ENCODE measurements at regions not wholly inside any gene's neighbourhood (a gene's known extent, or its start where the extent isn't known, plus 50 kb on each side); places are given as distances from the start of the nearest gene placed in this dataset.

DNA sequence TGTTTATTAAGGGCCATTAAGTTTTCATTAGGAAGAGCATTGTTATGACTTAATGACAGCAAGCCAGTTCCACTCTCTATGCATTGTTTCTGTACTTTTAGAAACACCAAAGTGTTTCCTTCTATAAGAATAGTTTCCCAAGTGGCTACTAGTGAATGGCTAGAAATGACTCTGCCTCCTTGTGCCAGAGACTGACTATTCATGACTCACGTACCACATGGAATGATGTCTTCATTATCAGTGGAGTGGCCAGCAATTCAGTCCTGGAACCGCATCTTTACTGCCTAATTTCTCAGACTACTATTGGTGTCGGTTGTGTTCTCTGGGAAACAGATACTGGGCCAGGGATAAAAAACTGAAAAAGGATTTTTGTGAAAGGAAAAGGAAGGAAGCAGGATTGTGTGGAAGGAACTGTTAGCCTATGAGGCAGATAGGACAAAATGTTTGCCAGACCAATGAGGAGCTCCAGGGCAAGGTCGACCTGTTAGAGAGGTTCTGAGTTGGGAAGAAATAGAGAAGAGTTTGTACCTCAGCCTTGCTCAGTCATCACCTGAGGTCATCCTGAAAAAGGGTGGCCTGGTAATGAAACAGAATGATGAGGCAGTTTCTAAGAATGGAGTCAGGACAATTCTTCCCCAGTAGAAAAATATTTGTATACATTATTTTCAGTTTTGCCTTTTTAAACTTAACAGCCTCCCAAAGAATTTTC lies 218.6 kb downstream of the SPCS3 start:
- TF ChIP-seq, protein P1, sequence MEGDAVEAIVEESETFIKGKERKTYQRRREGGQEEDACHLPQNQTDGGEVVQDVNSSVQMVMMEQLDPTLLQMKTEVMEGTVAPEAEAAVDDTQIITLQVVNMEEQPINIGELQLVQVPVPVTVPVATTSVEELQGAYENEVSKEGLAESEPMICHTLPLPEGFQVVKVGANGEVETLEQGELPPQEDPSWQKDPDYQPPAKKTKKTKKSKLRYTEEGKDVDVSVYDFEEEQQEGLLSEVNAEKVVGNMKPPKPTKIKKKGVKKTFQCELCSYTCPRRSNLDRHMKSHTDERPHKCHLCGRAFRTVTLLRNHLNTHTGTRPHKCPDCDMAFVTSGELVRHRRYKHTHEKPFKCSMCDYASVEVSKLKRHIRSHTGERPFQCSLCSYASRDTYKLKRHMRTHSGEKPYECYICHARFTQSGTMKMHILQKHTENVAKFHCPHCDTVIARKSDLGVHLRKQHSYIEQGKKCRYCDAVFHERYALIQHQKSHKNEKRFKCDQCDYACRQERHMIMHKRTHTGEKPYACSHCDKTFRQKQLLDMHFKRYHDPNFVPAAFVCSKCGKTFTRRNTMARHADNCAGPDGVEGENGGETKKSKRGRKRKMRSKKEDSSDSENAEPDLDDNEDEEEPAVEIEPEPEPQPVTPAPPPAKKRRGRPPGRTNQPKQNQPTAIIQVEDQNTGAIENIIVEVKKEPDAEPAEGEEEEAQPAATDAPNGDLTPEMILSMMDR (IDR thresholded peaks at IDR 0.05), result no peak
- no peak for TF ChIP-seq ELF4 (CRISPR knock-in tag; IDR thresholded peaks at IDR 0.05; ENCODE audit: low read depth)
- TF ChIP-seq SMAD3 (CRISPR knock-in tag; IDR thresholded peaks at IDR 0.05; ENCODE audit: borderline replicate concordance), result no peak
- TF ChIP-seq JUN (CRISPR knock-in tag; IDR thresholded peaks at IDR 0.05), result no peak
- no peak for TF ChIP-seq NFYB (CRISPR knock-in tag; conservative IDR thresholded peaks at IDR 0.05; ENCODE audit: low read depth)
- TF ChIP-seq, protein P2, sequence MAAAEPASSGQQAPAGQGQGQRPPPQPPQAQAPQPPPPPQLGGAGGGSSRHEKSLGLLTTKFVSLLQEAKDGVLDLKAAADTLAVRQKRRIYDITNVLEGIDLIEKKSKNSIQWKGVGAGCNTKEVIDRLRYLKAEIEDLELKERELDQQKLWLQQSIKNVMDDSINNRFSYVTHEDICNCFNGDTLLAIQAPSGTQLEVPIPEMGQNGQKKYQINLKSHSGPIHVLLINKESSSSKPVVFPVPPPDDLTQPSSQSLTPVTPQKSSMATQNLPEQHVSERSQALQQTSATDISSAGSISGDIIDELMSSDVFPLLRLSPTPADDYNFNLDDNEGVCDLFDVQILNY (CRISPR knock-in tag; IDR thresholded peaks at IDR 0.05), result no peak
- no peak for TF ChIP-seq ZNF121 (CRISPR knock-in tag; IDR thresholded peaks at IDR 0.05)
